PC-9 (cell line): ENCODE measurements at regions not wholly inside any gene's neighbourhood (a gene's known extent, or its start where the extent isn't known, plus 50 kb on each side); places are given as distances from the start of the nearest gene placed in this dataset.
A peak's percentile ranks its signal among the peaks of the same experiment; 100 is the strongest.

Experiments
- BruUV-seq: library from RNA; stranded (reverse); fragments of 400-500 nt; replicated peaks from 2 replicates; lab custom pipeline; 2021; lab: Mats Ljungman, UMichigan
- CTCF ChIA-PET: fragments of 300-600 bp; sonication (Branson Sonifier 250); formaldehyde crosslinking; loops from one replicate; lab custom pipeline; 2022; ENCODE audit warnings: antibody characterized with exemption; lab: Charles Lee
- POLR2A ChIA-PET: fragments of 300-600 bp; sonication (Branson Sonifier 250); formaldehyde crosslinking; loops from one replicate; lab custom pipeline; 2022; ENCODE audit warnings: antibody characterized with exemption; ENCODE audit not compliant: unreplicated experiment; lab: Charles Lee
- DNase-seq, 2 experiments: peaks; one replicate each; pipeline versions ENCODE4 v3.0.0 to v3.0.0-alpha.2; 2015 to 2022; ENCODE audit warnings: mixed read lengths in 1 of 2
- H2AFZ ChIP-seq: fragments of 200-600 bp; sonication (generic); 2 replicates; pipeline ENCODE4 v1.8.1; 2017; ENCODE audit warnings: antibody characterized with exemption
- H3F3A ChIP-seq: fragments of 200-600 bp; sonication (generic); 2 replicates; pipeline ENCODE4 v1.8.1; 2017; ENCODE audit warnings: antibody characterized with exemption, mild to moderate bottlenecking, low read depth; ENCODE audit not compliant: insufficient read depth
- H3K27ac ChIP-seq: fragments of 200-600 bp; sonication (generic); 2 replicates; pipeline ENCODE4 v1.6.1; 2016; ENCODE audit warnings: mixed run types
- H3K27me3 ChIP-seq: fragments of 200-600 bp; sonication (generic); 2 replicates; pipeline ENCODE4 v1.6.1; 2016; ENCODE audit warnings: low read depth, mixed run types; ENCODE audit not compliant: insufficient read depth
- H3K36me3 ChIP-seq: fragments of 200-600 bp; sonication (generic); 2 replicates; pipeline ENCODE4 v1.6.1; 2016; ENCODE audit warnings: low read depth, mixed run types
- H3K4me1 ChIP-seq: fragments of 200-600 bp; sonication (generic); replicated peaks from 2 replicates; pipeline ENCODE4 v1.6.1; 2016; ENCODE audit warnings: mixed run types; ENCODE audit not compliant: insufficient read depth
- H3K4me2 ChIP-seq: fragments of 200-600 bp; sonication (generic); 2 replicates; pipeline ENCODE4 v1.6.1; 2017; ENCODE audit warnings: mixed run types
- H3K4me3 ChIP-seq: fragments of 200-600 bp; sonication (generic); 2 replicates; pipeline ENCODE4 v1.6.1; 2016; ENCODE audit warnings: mixed run types
- H3K79me2 ChIP-seq: fragments of 200-600 bp; sonication (generic); 2 replicates; pipeline ENCODE4 v1.6.1; 2017; ENCODE audit warnings: low read depth, mixed run types
- H3K9me2 ChIP-seq: fragments of 200-600 bp; sonication (generic); 2 replicates; pipeline ENCODE4 v1.8.1; 2017; ENCODE audit warnings: mild to moderate bottlenecking; ENCODE audit not compliant: insufficient read depth
- H3K9me3 ChIP-seq: fragments of 200-600 bp; sonication (generic); 2 replicates; pipeline ENCODE4 v1.8.1; 2016; ENCODE audit warnings: low read depth; ENCODE audit not compliant: insufficient read depth
- H4K20me1 ChIP-seq: fragments of 200-600 bp; sonication (generic); 2 replicates; pipeline ENCODE4 v1.8.1; 2017; ENCODE audit not compliant: insufficient read depth
- CTCF ChIP-seq: fragments of 200-600 bp; sonication (generic); conservative IDR thresholded peaks from 2 replicates; pipeline ENCODE4 v1.6.1; 2017; ENCODE audit warnings: mixed run types, antibody characterized with exemption, mild to moderate bottlenecking, moderate library complexity
- EZH2 ChIP-seq: fragments of 200-600 bp; sonication (generic); IDR thresholded peaks from 2 replicates; pipeline ENCODE4 v1.8.0; 2017; ENCODE audit warnings: antibody characterized with exemption, low read depth
- intact Hi-C: fragments of 100-400 bp; cut with micrococcal nuclease; formaldehyde crosslinking; loops from one replicate; pipeline ENCODE4 v1.10.0; 2022; ENCODE audit not compliant: unreplicated experiment

- no peaks in the 10 kb centered on the region for H3K9me2 ChIP-seq
- POLR2A ChIA-PET: no interaction called here
- no peaks in the 10 kb centered on the region for H3K79me2 ChIP-seq
- H3K27me3 ChIP-seq: no peaks in the 10 kb centered on the region
- no peak overlapping the region for H3K4me2 ChIP-seq
- H3K27ac ChIP-seq: peak overlapping the region; percentile 31
- no TSS peak for BruUV-seq
- no peak for DNase-seq
- H3K4me1 ChIP-seq: peaks cover 16% of the 10 kb centered on the region
- peaks cover 19% of the 10 kb centered on the region for H3K36me3 ChIP-seq
- H3K4me3 ChIP-seq: no peak overlapping the region
- CTCF ChIA-PET: no interaction called here
- H4K20me1 ChIP-seq: no peaks in the 10 kb centered on the region; the same call in none of the 2 replicates
- H3F3A ChIP-seq: peaks cover 92% of the 10 kb centered on the region
- TF ChIP-seq CTCF: no peak
- TF ChIP-seq EZH2: no peak
- intact Hi-C loops: loop anchor here (1.0 to 5.0 kb wide), 2 partner anchors 121 to 265 kb away; partner anchors contain the start of gene CCND1
- H3K9me3 ChIP-seq: no peaks in the 10 kb centered on the region
- H2AFZ ChIP-seq: no peak overlapping the region
Measured at GRCh38 chr11:69376155-69377028, 82.4 kb downstream of the MYEOV start.

- POLR2A ChIA-PET: interaction anchor here (0.6 kb wide), 1 partner anchor 84 kb away, joined by 3 read pairs; no protein-coding TSS in a partner anchor
- H3K4me3 ChIP-seq: no peak overlapping the region
- H2AFZ ChIP-seq: no peak overlapping the region
- no peaks in the 10 kb centered on the region for H3K79me2 ChIP-seq
- H3K4me1 ChIP-seq: peaks cover 23% of the 10 kb centered on the region
- TF ChIP-seq CTCF (no peak), EZH2 (no peak)
- no peaks in the 10 kb centered on the region for H3K9me2 ChIP-seq
- H3K9me3 ChIP-seq: no peaks in the 10 kb centered on the region
- peaks cover 95% of the 10 kb centered on the region for H3F3A ChIP-seq
- intact Hi-C loops: loop anchor here (1.0 to 5.0 kb wide), 2 partner anchors 120 to 264 kb away; partner anchors contain the start of gene CCND1
- peak in 1 of 2 experiments; percentile 51 for DNase-seq
- H3K27me3 ChIP-seq: no peaks in the 10 kb centered on the region
- peak overlapping the region; percentile 18; the same call in 1 of the 2 replicates for H3K27ac ChIP-seq
- peaks cover 10% of the 10 kb centered on the region for H3K36me3 ChIP-seq
- no TSS peak for BruUV-seq
- CTCF ChIA-PET: interaction anchor here (0.6 kb wide), 1 partner anchor 32 kb away, joined by 9 read pairs; no protein-coding TSS in a partner anchor
- H3K4me2 ChIP-seq: no peak overlapping the region
- H4K20me1 ChIP-seq: no peaks in the 10 kb centered on the region; the same call in none of the 2 replicates
Measured at GRCh38 chr11:69377029-69377952, 83.3 kb downstream of the MYEOV start.

GRCh38 chr11:69377953-69378302 lies 84.0 kb downstream of the MYEOV start:
- no peak overlapping the region for H2AFZ ChIP-seq
- no peaks in the 10 kb centered on the region for H3K9me3 ChIP-seq
- no peak for TF ChIP-seq EZH2
- TF ChIP-seq CTCF: no peak
- CTCF ChIA-PET: no interaction called here
- no peak overlapping the region for H3K4me3 ChIP-seq
- H4K20me1 ChIP-seq: no peaks in the 10 kb centered on the region; the same call in 1 of the 2 replicates
- no peak for DNase-seq
- H3K36me3 ChIP-seq: peaks cover 6% of the 10 kb centered on the region; the same call in 1 of the 2 replicates
- H3K4me2 ChIP-seq: no peak overlapping the region
- intact Hi-C loops: loop anchor here (1.0 to 5.0 kb wide), 2 partner anchors 119 to 263 kb away; partner anchors contain the start of gene CCND1
- no peaks in the 10 kb centered on the region for H3K9me2 ChIP-seq
- H3K27me3 ChIP-seq: no peaks in the 10 kb centered on the region
- peak overlapping the region; percentile 18; the same call in 1 of the 2 replicates for H3K27ac ChIP-seq
- H3K79me2 ChIP-seq: no peaks in the 10 kb centered on the region
- BruUV-seq: no TSS peak
- peaks cover 93% of the 10 kb centered on the region for H3F3A ChIP-seq
- H3K4me1 ChIP-seq: peaks cover 26% of the 10 kb centered on the region
- POLR2A ChIA-PET: no interaction called here
